Mucosa of descending colon (tissue), 3 donors: ENCODE measurements at regions not wholly inside any gene's neighbourhood (a gene's known extent, or its start where the extent isn't known, plus 50 kb on each side); places are given as distances from the start of the nearest gene placed in this dataset.
"Not testable (repeated sequence)": the region's sequence is repeated elsewhere in the genome, so short reads cannot be mapped to it uniquely, and the experiment has no call there.

ENCODE experiments used
- ATAC-seq: fragments of 200-7000 bp; cut with Tn5 transposase; one replicate; pipeline ENCODE4 v1.9.1; 2020; ENCODE audit warnings: mild to moderate bottlenecking, moderate library complexity
- DNase-seq, 3 donors: peaks; one replicate each; pipeline ENCODE4 v3.0.0-alpha.2; 2020
- H3K36me3 ChIP-seq: fragments of 200-600 bp; one replicate; pipeline ENCODE4 v1.8.0; 2021; ENCODE audit warnings: low read depth, mild to moderate bottlenecking
- H3K4me1 ChIP-seq: fragments of 200-600 bp; one replicate; pipeline ENCODE4 v1.8.0; 2021; ENCODE audit warnings: low read depth, mild to moderate bottlenecking
- H3K4me3 ChIP-seq: fragments of 200-600 bp; one replicate; pipeline ENCODE4 v1.8.0; 2021; ENCODE audit warnings: mild to moderate bottlenecking
- H3K9me3 ChIP-seq: fragments of 200-600 bp; one replicate; pipeline ENCODE4 v1.8.0; 2021; ENCODE audit warnings: mild to moderate bottlenecking
- intact Hi-C, 2 donors: fragments of 100-400 bp; cut with DNase I in 1 of 2; cut with micrococcal nuclease in 1 of 2; formaldehyde crosslinking; loops; one replicate each; pipeline versions ENCODE4 v1.11.0 to v1.11.1; 2022; cut with DNase I, micrococcal nuclease
- TF ChIP-seq, protein P1 (sequence below): fragments of 200-600 bp; IDR thresholded peaks from one replicate; pipeline ENCODE4 v1.8.0; 2022; ENCODE audit warnings: antibody characterized with exemption, mild to moderate bottlenecking
- donor health status: DM: no; HTN: no; CAD: no; lungs with moderate emphysema.
- donor health status: DM: no; HTN: no; CAD: no.
- donor health status: DM: no; HTN: yes; CAD: no.

DNA sequence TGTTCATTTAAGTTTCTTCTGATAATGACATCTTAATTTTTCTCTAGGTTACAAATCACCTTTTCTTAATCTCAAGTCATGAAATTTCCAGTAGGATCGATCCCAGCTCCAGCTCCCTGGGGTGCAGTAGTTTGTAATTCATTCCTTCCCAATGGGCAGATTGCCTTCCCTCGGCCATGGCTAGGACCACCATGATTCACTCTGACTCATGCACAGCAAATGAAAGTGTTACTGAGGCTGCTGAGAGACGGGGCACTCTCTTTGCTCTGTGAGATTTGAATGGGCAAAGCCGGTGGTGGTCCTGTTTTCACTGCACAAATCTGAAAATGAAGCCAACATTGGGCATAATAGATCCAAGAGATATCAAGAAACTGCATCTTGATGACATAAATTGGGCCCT, 202.8 kb upstream of the IRS2 start:
- intact Hi-C loops, result no loop called here
- H3K36me3 ChIP-seq, result no peaks in the 10 kb centered on the region
- DNase-seq, result no peak
- H3K4me3 ChIP-seq, result no peak overlapping the region
- TF ChIP-seq, protein P1, sequence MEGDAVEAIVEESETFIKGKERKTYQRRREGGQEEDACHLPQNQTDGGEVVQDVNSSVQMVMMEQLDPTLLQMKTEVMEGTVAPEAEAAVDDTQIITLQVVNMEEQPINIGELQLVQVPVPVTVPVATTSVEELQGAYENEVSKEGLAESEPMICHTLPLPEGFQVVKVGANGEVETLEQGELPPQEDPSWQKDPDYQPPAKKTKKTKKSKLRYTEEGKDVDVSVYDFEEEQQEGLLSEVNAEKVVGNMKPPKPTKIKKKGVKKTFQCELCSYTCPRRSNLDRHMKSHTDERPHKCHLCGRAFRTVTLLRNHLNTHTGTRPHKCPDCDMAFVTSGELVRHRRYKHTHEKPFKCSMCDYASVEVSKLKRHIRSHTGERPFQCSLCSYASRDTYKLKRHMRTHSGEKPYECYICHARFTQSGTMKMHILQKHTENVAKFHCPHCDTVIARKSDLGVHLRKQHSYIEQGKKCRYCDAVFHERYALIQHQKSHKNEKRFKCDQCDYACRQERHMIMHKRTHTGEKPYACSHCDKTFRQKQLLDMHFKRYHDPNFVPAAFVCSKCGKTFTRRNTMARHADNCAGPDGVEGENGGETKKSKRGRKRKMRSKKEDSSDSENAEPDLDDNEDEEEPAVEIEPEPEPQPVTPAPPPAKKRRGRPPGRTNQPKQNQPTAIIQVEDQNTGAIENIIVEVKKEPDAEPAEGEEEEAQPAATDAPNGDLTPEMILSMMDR, result no peak
- no peak for ATAC-seq
- H3K9me3 ChIP-seq, result no peaks in the 10 kb centered on the region
- H3K4me1 ChIP-seq, result no peaks in the 10 kb centered on the region

DNA sequence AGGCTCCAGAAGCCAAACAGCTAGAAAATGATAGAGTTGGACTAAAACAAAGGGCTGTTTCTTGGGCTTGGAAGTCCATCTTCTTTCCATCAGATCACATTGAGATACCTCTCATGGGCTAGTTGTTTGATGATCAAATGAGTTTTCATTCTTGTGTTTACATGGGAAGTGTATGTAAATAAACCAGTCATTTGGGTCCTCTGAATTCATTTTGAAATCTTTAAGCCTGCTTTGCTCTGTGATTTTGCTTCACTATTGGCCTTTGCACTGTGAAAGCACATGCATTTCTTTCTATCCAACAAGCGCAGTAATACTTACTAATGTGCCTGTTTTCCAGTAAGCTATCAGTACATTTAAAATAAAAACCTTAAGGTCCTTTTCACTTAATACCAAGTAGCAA, 200.5 kb upstream of the IRS2 start:
- TF ChIP-seq, protein P1, result no peak
- ATAC-seq, result no peak
- intact Hi-C loops, result no loop called here
- no peak overlapping the region for H3K4me3 ChIP-seq
- DNase-seq, result no peak
- no peaks in the 10 kb centered on the region for H3K9me3 ChIP-seq
- no peaks in the 10 kb centered on the region for H3K4me1 ChIP-seq
- H3K36me3 ChIP-seq, result no peaks in the 10 kb centered on the region

DNA sequence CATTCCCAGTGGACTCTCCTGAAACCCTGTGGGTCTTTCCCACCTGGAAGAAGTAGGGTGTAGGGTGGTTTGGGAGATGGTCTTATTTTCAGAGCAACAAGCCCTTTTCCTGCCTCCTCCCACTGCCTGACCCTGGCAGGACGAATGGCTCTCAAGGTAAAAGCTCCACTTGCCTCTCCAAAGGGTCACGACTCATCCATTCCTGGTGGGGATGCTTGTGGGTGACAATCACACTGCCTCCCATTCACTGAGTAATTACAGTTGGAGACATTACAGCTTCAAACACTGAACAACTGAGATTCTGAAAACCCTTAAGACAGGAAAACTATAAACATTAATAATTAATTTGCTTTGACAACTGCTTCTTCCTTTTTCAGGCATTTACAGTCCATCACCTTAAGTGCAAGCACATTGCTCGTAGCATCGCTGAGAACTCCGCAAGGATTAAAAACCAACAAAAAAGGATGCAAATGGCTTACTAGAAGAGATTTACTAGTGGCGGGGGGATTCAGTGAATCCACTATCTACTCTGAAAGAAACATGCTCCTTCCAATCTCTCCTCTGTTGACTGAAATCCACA, 199.6 kb upstream of the IRS2 start:
- H3K4me3 ChIP-seq, result no peak overlapping the region
- TF ChIP-seq, protein P1, result no peak
- H3K9me3 ChIP-seq, result no peaks in the 10 kb centered on the region
- intact Hi-C loops, result no loop called here
- no peak for ATAC-seq
- no peaks in the 10 kb centered on the region for H3K36me3 ChIP-seq
- no peak for DNase-seq
- H3K4me1 ChIP-seq, result no peaks in the 10 kb centered on the region

DNA sequence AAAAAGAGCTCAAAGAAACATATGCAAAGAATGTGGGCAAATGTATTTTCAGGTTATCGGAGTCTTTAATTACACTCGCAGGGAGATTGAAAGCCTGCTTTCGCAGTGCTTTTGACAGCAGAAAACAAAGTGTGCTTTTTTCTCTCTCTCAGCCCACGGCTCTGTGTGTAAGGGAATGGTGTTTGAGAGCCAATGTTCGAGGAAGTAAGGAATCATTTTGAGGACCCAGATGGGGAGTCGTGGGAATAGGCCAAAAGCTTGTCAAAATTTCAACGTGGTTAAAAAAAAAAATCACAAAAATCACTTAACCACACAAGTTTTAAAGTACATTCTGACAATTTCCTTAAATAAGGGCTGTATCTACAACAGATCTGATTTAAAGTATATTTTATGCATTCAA, 197.1 kb upstream of the IRS2 start:
- no peaks in the 10 kb centered on the region for H3K4me1 ChIP-seq
- intact Hi-C loops, result no loop called here
- ATAC-seq (no peak), DNase-seq (no peak)
- no peaks in the 10 kb centered on the region for H3K9me3 ChIP-seq
- TF ChIP-seq, protein P1, result no peak
- H3K36me3 ChIP-seq, result no peaks in the 10 kb centered on the region
- H3K4me3 ChIP-seq, result no peak overlapping the region

DNA sequence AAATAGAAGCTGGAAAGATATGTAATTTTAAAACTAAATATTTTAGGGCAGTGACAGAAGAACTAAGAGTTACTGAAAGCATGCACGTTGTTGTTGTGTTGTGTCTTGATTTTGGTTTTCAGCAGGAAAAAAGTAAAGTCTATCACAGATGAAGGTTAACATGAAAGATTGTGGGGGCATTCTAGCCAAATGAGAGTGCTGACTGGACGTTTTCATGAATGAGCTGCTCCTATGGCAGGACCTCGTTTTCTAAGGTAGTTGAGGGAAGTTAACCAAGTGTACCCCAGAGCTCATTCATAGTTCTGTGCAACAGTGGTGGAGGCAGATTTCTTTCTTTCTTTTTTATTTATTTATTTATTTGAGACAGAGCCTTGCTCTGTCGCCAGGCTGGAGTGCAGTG, 194.6 kb upstream of the IRS2 start:
- Histone ChIP-seq H3K4me3 (no peak overlapping the region), H3K4me1 (no peaks in the 10 kb centered on the region), H3K9me3 (no peaks in the 10 kb centered on the region), H3K36me3 (no peaks in the 10 kb centered on the region)
- no peak for ATAC-seq
- TF ChIP-seq, protein P1, result no peak
- intact Hi-C loops, result no loop called here
- no peak for DNase-seq

DNA sequence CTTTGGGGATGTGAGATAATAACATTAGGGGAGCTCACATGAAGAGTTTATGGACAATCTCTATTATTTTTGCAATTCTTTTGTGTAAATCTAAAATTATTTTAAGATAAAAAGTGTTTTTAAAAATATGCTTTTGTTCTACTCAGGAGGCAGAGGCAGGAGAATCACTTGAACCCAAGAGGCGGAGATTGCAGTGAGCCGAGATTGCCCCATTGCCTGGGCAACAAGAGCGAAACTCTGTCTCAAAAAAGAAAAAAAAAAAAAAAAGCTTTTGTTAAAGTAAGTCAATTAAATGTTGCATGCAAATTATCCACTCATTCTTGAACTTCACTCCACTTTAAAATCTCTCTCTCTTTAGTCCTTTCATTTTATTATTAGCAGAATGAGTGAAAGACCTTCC, 193.3 kb upstream of the IRS2 start:
- H3K4me3 ChIP-seq, intact Hi-C loops, H3K36me3 ChIP-seq, H3K4me1 ChIP-seq, DNase-seq, H3K9me3 ChIP-seq, ATAC-seq: not testable (repeated sequence)
